ENCODE measurements at regions not wholly inside any gene's neighbourhood (a gene's known extent, or its start where the extent isn't known, plus 50 kb on each side); places are given as distances from the start of the nearest gene placed in this dataset.
A peak's percentile ranks its signal among the peaks of the same experiment; 100 is the strongest.

- ATAC-seq (ENCODE audit: poor library complexity): no peak
- intact Hi-C loops (cut with DNase I): no loop called here
Measured at GRCh38 chr3:24804095-24804494, 309.4 kb upstream of the THRB start.

GRCh38 chr3:24810881-24811280, 316.2 kb upstream of the THRB start:
- ATAC-seq (ENCODE audit: poor library complexity): no peak
- no peak for DNase-seq
- intact Hi-C loops (cut with DNase I): no loop called here

More at GRCh38 chr3:24804095-24804494, 309.4 kb upstream of the THRB start:
- no peak for DNase-seq

GRCh38 chr3:24812116-24812515, 317.5 kb upstream of the THRB start:
- ATAC-seq (ENCODE audit: poor library complexity) (no peak), DNase-seq (no peak)
- intact Hi-C loops (cut with DNase I): no loop called here

GRCh38 chr3:24818055-24818454, 323.4 kb upstream of the THRB start:
- intact Hi-C loops (cut with DNase I): no loop called here
- ATAC-seq (ENCODE audit: poor library complexity) (no peak), DNase-seq (no peak)

GRCh38 chr3:24828011-24828410, 333.4 kb upstream of the THRB start:
- ATAC-seq (ENCODE audit: poor library complexity) (no peak), DNase-seq (no peak)
- intact Hi-C loops (cut with DNase I): no loop called here

- ATAC-seq (ENCODE audit: poor library complexity): no peak
- DNase-seq: no peak
- intact Hi-C loops (cut with DNase I): no loop called here
Measured at GRCh38 chr3:24828551-24828950, 333.9 kb upstream of the THRB start.

GRCh38 chr3:24829011-24829581, 334.4 kb upstream of the THRB start:
- peak; percentile 97 for ATAC-seq (ENCODE audit: poor library complexity)
- peak; percentile 65 for DNase-seq
- intact Hi-C loops (cut with DNase I): no loop called here

- intact Hi-C loops (cut with DNase I): no loop called here
- DNase-seq (peak; percentile 38), ATAC-seq (ENCODE audit: poor library complexity) (peak; percentile 64)
Measured at GRCh38 chr3:24829629-24830229, 335.1 kb upstream of the THRB start.

GRCh38 chr3:24830230-24831152, 335.8 kb upstream of the THRB start:
- ATAC-seq (ENCODE audit: poor library complexity) (no peak), DNase-seq (no peak)

GRCh38 chr3:24831221-24831620, 336.6 kb upstream of the THRB start:
- ATAC-seq (ENCODE audit: poor library complexity) (no peak), DNase-seq (no peak)
- intact Hi-C loops (cut with DNase I): no loop called here

More at GRCh38 chr3:24830230-24831152, 335.8 kb upstream of the THRB start:
- intact Hi-C loops (cut with DNase I): no loop called here

- ATAC-seq (ENCODE audit: poor library complexity) (no peak), DNase-seq (no peak)
- intact Hi-C loops (cut with DNase I): no loop called here
Measured at GRCh38 chr3:24832891-24833290, 338.2 kb upstream of the THRB start.

GRCh38 chr3:24834442-24834841, 339.8 kb upstream of the THRB start:
- intact Hi-C loops (cut with DNase I): no loop called here
- ATAC-seq (ENCODE audit: poor library complexity): no peak
- no peak for DNase-seq

- intact Hi-C loops (cut with DNase I): no loop called here
- no peak for ATAC-seq (ENCODE audit: poor library complexity)
- DNase-seq: no peak
Measured at GRCh38 chr3:24835510-24835909, 340.9 kb upstream of the THRB start.

GRCh38 chr3:24837601-24838000, 343.0 kb upstream of the THRB start:
- intact Hi-C loops (cut with DNase I): no loop called here
- no peak for ATAC-seq (ENCODE audit: poor library complexity)
- DNase-seq: no peak

- intact Hi-C loops (cut with DNase I): no loop called here
Measured at GRCh38 chr3:24838533-24838932, 343.9 kb upstream of the THRB start.

GRCh38 chr3:24843955-24844354, 349.3 kb upstream of the THRB start:
- DNase-seq: no peak
- intact Hi-C loops (cut with DNase I): no loop called here
- no peak for ATAC-seq (ENCODE audit: poor library complexity)

More at GRCh38 chr3:24838533-24838932, 343.9 kb upstream of the THRB start:
- ATAC-seq (ENCODE audit: poor library complexity) (no peak), DNase-seq (no peak)

GRCh38 chr3:24845524-24846155, 351.0 kb upstream of the THRB start:
- DNase-seq (no peak), ATAC-seq (ENCODE audit: poor library complexity) (no peak)
- intact Hi-C loops (cut with DNase I): no loop called here

- no peak for DNase-seq
- no peak for ATAC-seq (ENCODE audit: poor library complexity)
- intact Hi-C loops (cut with DNase I): no loop called here
Measured at GRCh38 chr3:24846286-24846860, 351.7 kb upstream of the THRB start.

- ATAC-seq (ENCODE audit: poor library complexity): no peak
- no peak for DNase-seq
- intact Hi-C loops (cut with DNase I): no loop called here
Measured at GRCh38 chr3:24850245-24850644, 355.6 kb upstream of the THRB start.

Data from Right ventricle myocardium superior (tissue), 1 donor.